T1000 (cell line): ENCODE measurements at regions not wholly inside any gene's neighbourhood (a gene's known extent, or its start where the extent isn't known, plus 50 kb on each side); places are given as distances from the start of the nearest gene placed in this dataset.
"Not testable (repeated sequence)": the region's sequence is repeated elsewhere in the genome, so short reads cannot be mapped to it uniquely, and the experiment has no call there.

ENCODE experiments used
- DNase-seq: peaks from one replicate; lab custom pipeline; 2025; ENCODE audit warnings: mixed read lengths; lab: John Stamatoyannopoulos, UW

- DNase-seq, result no peak
Observed at GRCh38 chr13:47892374-47892773, 108.7 kb downstream of the SUCLA2 start.

- DNase-seq, result no peak
Observed at GRCh38 chr13:47890146-47890814, 110.8 kb downstream of the SUCLA2 start.

DNA sequence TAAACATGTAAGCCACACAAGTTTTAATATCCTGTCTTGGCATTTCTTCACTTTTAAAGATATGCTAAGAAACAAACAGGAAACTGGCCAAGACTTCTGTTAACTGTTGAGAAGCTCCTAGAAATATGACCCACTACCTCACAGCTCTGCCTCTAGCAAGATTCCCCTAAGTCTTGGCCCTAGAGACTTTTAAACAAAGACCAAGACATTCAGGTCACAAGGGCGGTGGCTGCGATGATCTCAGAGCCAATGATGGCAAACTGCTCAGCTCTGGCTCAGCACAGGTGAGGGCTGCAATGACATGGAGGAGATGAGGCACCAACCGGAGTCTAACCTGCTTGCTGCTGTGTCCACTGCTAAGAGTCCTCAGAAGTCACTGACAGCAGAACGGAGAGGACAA, 114.8 kb downstream of the SUCLA2 start:
- DNase-seq, result no peak

DNA sequence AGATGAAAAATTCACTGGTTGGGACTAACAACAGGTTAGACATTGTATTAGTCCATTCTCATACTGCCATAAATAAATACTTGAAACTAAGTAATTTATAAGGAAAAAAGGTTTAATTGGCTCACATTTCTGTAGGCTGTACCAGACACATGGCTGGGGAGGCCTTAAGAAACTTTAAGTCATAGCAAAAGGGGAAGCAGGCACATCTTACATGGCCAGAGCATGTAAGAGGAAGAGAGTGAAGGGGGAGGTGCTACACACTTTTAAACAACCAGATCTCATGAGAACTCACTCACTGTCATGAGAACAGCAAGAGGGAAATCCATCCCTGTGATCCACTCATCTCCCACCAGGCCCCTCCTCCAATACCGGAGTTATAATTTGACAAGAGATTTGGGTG, 125.9 kb downstream of the SUCLA2 start:
- no peak for DNase-seq

GRCh38 chr13:47873987-47874386, 127.1 kb downstream of the SUCLA2 start:
- not testable (repeated sequence) for DNase-seq

GRCh38 chr13:47873319-47873718, 127.8 kb downstream of the SUCLA2 start:
- not testable (repeated sequence) for DNase-seq

DNA sequence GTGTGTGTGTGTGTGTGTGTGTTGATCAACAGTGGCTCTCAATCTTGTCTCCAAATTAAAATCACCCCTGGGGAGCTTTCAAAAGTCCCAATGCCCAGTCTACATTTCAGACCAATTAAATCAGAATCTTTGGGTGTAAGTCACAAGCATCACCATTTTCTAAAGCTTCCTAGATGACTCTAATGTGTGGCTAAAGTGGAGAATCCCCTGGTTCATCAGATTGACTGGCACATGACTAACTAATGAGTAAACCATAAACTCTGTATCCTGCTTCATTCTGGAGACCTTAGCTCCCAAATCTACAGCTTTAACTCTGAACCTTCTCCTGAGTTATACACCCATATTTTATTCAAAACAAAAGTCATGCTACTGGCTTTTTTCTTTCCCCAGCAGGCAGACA, 131.3 kb downstream of the SUCLA2 start:
- DNase-seq, result no peak

DNA sequence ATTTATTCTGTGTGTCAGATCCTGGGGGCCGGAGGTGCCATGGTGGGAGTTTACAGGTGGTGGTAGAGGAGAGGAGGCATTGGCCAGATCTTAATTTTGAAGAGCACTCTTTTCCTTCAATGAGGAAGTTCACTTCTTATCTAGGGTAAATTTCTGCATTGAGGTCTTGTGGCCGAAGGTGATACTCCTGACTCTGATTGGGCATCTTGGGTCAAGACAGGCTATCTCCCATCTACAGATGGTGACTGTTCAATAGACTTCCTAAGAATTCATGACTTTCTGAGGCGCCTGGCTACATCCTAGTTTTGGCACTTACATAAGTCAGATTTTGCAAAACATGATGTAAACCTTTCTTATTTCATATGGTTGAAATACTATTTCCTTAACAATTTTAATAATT, 135.2 kb downstream of the SUCLA2 start:
- no peak for DNase-seq

- no peak for DNase-seq
Observed at GRCh38 chr13:47862841-47863240, 138.2 kb downstream of the SUCLA2 start.

- DNase-seq, result no peak
Observed at GRCh38 chr13:47859165-47859564, 141.9 kb downstream of the SUCLA2 start.

DNA sequence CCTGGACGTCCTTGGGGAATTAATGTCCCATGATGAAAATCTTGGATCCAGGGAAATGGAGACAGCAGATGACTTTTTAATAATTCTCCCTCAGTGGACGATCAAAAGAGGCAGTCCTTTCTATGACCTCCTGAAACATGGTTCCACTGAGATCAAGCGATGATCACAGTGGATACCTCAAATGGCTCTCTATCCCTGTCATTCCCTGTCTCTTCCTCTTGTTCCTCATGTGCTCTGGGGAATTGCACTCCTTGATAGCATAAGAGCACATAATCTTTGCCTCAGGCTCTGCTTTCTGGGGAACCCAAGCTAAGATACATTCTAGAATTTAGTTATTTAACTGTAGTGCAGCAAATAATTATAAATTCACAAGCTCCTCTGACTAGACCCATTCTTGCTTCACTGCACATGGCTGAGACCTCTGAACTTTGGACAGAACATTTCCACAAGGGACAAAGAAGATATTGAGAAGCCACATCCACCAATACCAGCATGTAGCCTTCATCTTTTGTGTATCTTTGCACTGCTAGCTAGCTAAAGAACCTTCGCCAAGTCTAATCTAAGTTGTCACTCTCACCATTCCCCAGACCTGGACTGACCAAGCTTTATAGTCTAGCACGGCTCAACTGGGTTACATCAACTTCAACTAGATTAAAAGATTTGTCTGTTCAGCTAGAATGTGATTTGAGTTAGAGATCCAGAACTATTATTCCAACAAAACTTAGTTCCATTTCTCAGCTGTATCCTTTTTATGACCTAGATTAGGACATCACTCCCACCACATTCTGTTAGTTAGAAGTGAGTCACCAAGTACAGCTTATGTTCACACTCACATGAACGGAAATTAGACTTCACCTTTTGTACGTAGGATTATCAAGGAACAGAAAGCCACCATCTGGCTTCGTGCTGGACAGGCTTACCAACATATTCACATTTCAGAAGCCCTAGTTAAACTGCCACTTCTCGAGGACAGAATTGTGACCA, 142.7 kb downstream of the SUCLA2 start:
- no peak for DNase-seq

GRCh38 chr13:47853236-47853635, 147.8 kb downstream of the SUCLA2 start:
- DNase-seq, result no peak

DNA sequence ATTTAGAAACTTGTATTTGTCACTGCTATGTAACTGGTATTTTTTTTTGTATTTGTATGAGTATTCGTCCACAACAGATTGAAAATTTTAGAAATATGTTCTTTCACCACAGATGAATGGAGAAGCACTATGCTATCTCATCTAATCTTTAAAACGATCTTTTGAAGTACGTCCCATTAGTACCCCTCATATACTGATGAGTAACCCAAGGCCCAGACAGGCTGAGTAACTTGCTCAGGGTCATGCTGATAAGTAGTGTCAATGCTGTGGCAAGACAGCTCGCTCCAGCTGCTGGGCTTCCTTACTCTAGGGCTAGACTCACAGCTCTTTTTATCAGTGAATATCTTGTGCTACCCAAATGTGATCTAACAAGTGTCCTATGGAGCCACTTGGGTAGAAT, 154.2 kb downstream of the SUCLA2 start:
- DNase-seq, result no peak

- no peak for DNase-seq
Observed at GRCh38 chr13:47845981-47846380, 155.1 kb downstream of the SUCLA2 start.

DNA sequence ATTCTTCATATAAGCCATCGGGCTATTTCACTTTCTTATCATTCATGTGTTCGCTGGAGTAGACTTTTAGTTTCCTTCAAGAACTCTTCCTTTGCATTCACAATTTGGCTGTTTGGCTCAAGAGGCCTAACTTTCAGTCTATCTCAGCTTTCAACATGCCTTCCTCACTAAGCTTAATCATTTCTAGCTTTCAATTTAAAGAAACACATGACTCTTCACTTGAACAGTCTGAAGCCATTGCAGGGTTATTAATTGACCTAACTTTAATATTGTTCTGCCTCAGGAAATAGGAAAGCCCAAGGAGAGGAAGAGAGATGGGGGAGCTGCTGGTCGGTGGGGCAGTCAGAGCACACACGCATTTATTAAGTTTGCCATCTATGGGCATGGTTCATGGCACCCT, 158.1 kb downstream of the SUCLA2 start:
- DNase-seq, result no peak

DNA sequence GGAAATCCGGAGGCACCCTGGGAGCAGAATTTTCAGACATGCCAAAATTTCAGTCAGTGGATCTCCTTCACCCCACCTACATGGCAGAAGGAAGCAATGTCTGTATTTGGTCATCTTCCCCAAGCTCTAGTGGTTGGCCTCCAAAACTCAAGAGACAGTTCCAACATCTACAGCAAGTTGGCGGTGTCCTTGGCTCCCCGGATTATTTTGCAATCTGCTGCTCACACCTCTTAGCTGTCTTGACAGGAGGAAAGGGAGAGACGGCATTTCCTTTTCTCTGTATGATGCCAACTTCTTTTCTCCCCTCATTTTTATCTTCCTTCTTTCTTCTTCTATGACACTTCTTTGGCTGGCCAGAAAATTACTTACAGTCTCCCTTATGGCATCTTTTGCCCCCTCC, 159.9 kb downstream of the SUCLA2 start:
- DNase-seq, result no peak

GRCh38 chr13:47837906-47838305, 163.2 kb downstream of the SUCLA2 start:
- no peak for DNase-seq

GRCh38 chr13:47837104-47837880, 163.8 kb downstream of the SUCLA2 start:
- no peak for DNase-seq

DNA sequence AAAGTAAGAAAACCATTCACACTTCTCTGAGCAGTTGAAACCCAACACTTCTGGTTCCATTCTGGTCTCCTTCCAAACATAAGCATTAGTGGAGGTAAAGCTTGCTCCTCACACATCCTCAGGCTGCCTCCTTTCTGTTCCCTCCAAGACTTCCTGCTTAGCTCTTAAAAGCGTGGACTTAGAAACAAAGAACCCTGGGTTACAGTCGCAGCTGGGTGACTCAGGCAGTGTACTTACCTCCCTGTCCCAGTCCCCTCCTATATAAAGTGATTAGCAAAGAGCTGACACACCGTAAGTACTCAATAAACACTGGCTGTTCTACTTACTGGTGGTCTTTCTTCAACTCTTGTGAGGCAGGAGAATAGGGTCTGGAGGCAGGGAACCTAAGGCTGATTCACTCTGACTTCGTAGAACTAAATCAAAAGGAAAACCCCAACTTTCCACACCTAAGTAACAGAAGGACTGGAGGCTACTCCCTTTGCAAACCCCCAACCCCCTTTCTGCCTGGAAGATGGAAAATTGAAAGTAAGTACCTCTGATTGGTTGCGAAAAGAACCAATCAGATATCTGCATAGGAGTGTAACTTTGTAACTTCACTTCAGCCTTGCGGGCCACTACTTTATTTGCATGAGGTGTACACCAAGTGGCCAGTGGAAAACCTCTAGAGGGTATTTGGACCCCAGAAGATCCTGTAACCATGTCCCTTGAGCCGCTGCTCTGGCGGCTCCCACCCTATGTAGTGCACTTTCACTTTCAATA, 165.4 kb downstream of the SUCLA2 start:
- DNase-seq, result no peak

DNA sequence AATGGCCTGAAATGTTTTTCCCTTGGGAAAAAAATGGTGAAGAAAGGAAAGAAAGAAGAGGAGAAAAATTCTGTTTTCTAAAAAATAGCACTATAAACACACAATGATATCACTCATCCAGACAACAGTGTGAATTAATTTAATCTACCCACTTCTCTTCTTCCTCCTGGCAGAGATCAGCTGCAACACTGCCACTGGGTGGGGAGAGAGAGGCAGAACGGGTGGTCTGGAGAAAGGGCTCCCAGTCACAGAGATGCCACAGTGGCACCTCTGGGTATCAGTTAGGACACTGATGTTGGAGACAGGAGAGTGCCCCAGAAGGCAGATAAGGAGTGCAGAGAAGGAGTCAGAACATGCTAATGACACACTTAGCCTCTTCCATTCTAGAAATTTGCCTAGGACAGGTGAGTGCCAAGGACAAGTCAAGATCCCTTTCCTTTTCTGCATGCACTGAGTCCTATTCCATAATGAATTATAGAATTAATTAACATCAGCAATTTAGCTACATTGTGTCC, 168.6 kb downstream of the SUCLA2 start:
- no peak for DNase-seq

DNA sequence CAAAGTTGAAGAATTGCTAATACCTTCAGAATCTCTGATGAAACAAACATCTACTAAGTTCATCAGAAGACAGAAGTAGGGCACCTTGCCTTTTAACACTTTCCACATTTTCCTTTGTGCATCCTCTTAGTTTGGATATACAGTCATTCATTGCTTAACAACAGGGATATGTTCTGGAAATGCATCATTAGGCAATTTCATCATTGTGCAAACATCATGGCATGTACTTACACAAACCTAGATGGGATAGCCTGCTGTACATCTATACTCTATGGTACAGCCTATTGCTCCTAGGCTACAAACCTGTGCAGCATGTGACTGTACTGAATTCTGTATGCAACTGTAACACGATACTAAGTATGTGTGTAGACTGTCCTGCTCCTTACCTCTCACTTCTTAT, 169.8 kb downstream of the SUCLA2 start:
- DNase-seq, result no peak
